Retinal pigment epithelial cell (primary cell): ENCODE measurements at regions not wholly inside any gene's neighbourhood (a gene's known extent, or its start where the extent isn't known, plus 50 kb on each side); places are given as distances from the start of the nearest gene placed in this dataset.

Experiments
- DNase-seq: peaks from one replicate; pipeline ENCODE4 v3.0.0-alpha.2; 2010; ENCODE audit warnings: low read depth
- H3K4me3 ChIP-seq: 2 replicates; pipeline ENCODE4 v1.5.1; 2011; ENCODE audit warnings: mild to moderate bottlenecking, low read length, control low read depth, moderate library complexity
- CTCF ChIP-seq: conservative IDR thresholded peaks from 2 replicates; pipeline ENCODE4 v1.5.1; 2011; ENCODE audit warnings: low read depth, low read length, control low read depth, inconsistent platforms

- no peak overlapping the region for H3K4me3 ChIP-seq
- no peak for DNase-seq
- TF ChIP-seq CTCF: no peak
Measured at GRCh38 chr12:93102744-93103143, 173.6 kb upstream of the EEA1 start.

- no peak overlapping the region for H3K4me3 ChIP-seq
- DNase-seq: no peak
- no peak for TF ChIP-seq CTCF
Measured at GRCh38 chr12:93103154-93103553, 174.1 kb upstream of the EEA1 start.

- no peak overlapping the region for H3K4me3 ChIP-seq
- no peak for TF ChIP-seq CTCF
- no peak for DNase-seq
Measured at GRCh38 chr12:93104535-93104934, 175.4 kb upstream of the EEA1 start.

- no peak for TF ChIP-seq CTCF
- no peak for DNase-seq
- no peak overlapping the region for H3K4me3 ChIP-seq
Measured at GRCh38 chr12:93106910-93107309, 177.8 kb upstream of the EEA1 start.

- no peak for TF ChIP-seq CTCF
- no peak for DNase-seq
Measured at GRCh38 chr12:93107514-93108312, 178.6 kb upstream of the EEA1 start.

GRCh38 chr12:93108985-93109384 is 179.9 kb upstream of the EEA1 start:
- no peak for DNase-seq
- H3K4me3 ChIP-seq: no peak overlapping the region
- no peak for TF ChIP-seq CTCF

More at GRCh38 chr12:93107514-93108312, 178.6 kb upstream of the EEA1 start:
- H3K4me3 ChIP-seq: no peak overlapping the region

GRCh38 chr12:93109551-93110203 is 180.6 kb upstream of the EEA1 start:
- no peak overlapping the region for H3K4me3 ChIP-seq
- no peak for TF ChIP-seq CTCF
- DNase-seq: no peak
